ENCODE measurements at regions not wholly inside any gene's neighbourhood (a gene's known extent, or its start where the extent isn't known, plus 50 kb on each side); places are given as distances from the start of the nearest gene placed in this dataset.

DNA sequence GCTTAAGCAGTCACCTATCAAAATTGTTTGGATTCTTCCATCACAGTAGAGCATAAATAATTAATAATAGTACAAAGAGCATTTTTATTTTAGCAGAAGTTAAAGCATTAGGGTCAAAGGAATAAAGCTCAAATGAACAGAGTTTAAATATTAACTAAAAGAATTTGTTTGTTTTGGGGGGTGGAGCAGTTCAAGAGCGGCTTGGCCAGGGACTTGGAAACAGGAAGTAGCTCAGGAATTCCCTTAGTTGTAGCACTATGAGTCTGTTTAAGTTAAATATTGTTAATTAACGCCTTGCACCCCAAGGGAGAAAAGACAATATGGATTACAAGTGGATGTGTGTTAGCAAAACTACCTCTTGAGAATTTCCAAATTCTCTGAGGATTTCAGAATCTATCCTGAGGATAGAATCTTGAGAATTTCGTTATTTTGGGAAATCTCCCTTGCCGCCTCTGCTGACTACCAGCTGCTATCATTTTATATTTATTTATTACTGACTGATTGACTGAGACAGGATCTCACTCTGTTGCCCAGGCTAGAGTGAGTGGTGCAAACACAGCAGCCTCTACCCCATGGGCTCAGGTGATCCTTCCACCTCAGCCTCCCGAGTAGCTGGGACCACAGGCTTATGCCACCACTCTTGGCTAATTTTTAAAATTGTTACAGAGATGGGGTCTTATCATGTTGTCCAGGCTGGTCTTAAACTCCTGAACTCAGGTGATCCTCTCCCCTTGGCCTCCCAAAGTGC lies 96.7 kb upstream of the CHD1 start:
- no peak for DNase-seq
- H3K36me3 ChIP-seq = no peaks in the 10 kb centered on the region
- no peak overlapping the region for H3K27ac ChIP-seq
- TF ChIP-seq, protein P1, sequence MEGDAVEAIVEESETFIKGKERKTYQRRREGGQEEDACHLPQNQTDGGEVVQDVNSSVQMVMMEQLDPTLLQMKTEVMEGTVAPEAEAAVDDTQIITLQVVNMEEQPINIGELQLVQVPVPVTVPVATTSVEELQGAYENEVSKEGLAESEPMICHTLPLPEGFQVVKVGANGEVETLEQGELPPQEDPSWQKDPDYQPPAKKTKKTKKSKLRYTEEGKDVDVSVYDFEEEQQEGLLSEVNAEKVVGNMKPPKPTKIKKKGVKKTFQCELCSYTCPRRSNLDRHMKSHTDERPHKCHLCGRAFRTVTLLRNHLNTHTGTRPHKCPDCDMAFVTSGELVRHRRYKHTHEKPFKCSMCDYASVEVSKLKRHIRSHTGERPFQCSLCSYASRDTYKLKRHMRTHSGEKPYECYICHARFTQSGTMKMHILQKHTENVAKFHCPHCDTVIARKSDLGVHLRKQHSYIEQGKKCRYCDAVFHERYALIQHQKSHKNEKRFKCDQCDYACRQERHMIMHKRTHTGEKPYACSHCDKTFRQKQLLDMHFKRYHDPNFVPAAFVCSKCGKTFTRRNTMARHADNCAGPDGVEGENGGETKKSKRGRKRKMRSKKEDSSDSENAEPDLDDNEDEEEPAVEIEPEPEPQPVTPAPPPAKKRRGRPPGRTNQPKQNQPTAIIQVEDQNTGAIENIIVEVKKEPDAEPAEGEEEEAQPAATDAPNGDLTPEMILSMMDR (IDR thresholded peaks at IDR 0.05; ENCODE audit: low read depth, low read length) = no peak
- no peaks in the 10 kb centered on the region for H3K27me3 ChIP-seq (ENCODE audit: insufficient read depth, low read depth, severe bottlenecking)
- no peaks in the 10 kb centered on the region for H3K9me3 ChIP-seq (ENCODE audit: severe bottlenecking)
- no peak overlapping the region for H3K4me3 ChIP-seq (ENCODE audit: low read depth, low read length)

- DNase-seq = no peak
- no peak overlapping the region for H3K27ac ChIP-seq
- no peaks in the 10 kb centered on the region for H3K27me3 ChIP-seq (ENCODE audit: insufficient read depth, low read depth, severe bottlenecking)
- TF ChIP-seq, protein P1 (IDR thresholded peaks at IDR 0.05; ENCODE audit: low read depth, low read length) = no peak
- H3K4me3 ChIP-seq (ENCODE audit: low read depth, low read length) = no peak overlapping the region
- no peaks in the 10 kb centered on the region for H3K9me3 ChIP-seq (ENCODE audit: severe bottlenecking)
- H3K36me3 ChIP-seq = no peaks in the 10 kb centered on the region
Observed at GRCh38 chr5:99023330-99023729, 94.5 kb upstream of the CHD1 start.

DNA sequence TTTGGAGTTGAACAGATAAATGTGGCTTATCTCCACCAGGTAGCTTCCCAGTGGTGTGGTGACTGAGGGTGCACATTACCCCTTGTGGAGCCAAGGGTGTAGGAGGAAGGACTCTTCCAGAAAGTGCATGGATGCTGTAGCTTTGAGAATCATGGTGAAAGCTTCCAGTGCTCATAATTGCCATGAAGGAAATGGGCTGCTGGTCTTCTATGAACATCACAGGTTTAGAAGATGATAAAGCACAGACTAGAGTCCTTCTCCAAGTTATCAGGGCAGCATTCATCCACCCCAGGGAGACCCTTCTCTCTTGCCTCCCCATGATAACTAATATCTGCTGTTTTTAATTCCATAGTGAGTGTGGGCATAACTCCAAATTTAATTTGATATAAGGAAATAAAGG lies 93.4 kb upstream of the CHD1 start:
- TF ChIP-seq, protein P1 (IDR thresholded peaks at IDR 0.05; ENCODE audit: low read depth, low read length) = no peak
- no peak for DNase-seq
- no peaks in the 10 kb centered on the region for H3K9me3 ChIP-seq (ENCODE audit: severe bottlenecking)
- no peak overlapping the region for H3K27ac ChIP-seq
- H3K36me3 ChIP-seq = no peaks in the 10 kb centered on the region
- no peaks in the 10 kb centered on the region for H3K27me3 ChIP-seq (ENCODE audit: insufficient read depth, low read depth, severe bottlenecking)
- H3K4me3 ChIP-seq (ENCODE audit: low read depth, low read length) = no peak overlapping the region

- no peak overlapping the region for H3K27ac ChIP-seq
- H3K36me3 ChIP-seq = no peaks in the 10 kb centered on the region
- no peak overlapping the region for H3K4me3 ChIP-seq (ENCODE audit: low read depth, low read length)
- no peak for DNase-seq
- TF ChIP-seq, protein P1 (IDR thresholded peaks at IDR 0.05; ENCODE audit: low read depth, low read length) = no peak
- no peaks in the 10 kb centered on the region for H3K9me3 ChIP-seq (ENCODE audit: severe bottlenecking)
- no peaks in the 10 kb centered on the region for H3K27me3 ChIP-seq (ENCODE audit: insufficient read depth, low read depth, severe bottlenecking)
Observed at GRCh38 chr5:99020698-99021048, 91.9 kb upstream of the CHD1 start.

DNA sequence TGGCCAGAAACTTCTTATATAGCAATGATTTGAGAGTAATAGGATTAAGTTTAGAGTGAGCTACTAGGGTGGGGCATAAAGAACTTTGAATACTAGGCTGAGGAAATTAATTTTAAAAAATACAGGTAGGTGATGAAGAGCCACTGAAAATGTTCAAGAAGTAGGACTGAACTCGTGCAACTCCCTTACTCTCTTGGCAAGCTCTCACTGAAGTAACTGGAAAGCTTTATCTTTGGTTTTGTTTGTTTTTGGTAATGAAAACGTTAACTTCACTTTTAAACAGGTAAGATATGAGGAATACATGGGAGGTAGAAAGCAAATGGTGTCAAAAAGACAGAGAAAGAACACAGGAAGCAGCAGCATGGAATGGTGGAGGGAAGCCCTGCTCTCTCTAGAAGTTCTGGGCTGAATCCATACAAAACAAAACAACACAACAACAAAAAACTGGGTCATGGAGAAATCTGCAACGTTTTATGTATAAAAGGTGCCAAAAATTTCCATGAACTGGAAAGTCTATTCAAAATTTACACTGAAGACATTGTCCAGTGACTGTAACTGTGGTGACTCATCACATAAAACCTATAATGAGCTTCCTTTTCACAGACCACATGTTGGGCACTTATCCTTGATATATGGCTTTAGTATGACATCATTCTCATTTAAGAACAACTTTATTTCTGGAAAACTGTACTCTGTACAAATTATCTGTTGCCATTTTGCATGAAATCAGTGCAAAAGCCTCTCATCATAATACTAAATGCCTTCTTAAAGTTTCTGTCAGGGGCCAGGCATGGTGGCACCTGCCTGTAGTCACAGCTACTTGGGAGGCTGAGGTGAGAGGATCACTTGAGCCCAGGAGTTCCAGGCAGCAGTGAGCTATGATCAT lies 91.2 kb upstream of the CHD1 start:
- TF ChIP-seq, protein P1 (IDR thresholded peaks at IDR 0.05; ENCODE audit: low read depth, low read length) = no peak
- Histone ChIP-seq H3K9me3 (ENCODE audit: severe bottlenecking) (no peaks in the 10 kb centered on the region), H3K4me3 (ENCODE audit: low read depth, low read length) (no peak overlapping the region), H3K27me3 (ENCODE audit: insufficient read depth, low read depth, severe bottlenecking) (no peaks in the 10 kb centered on the region), H3K27ac (no peak overlapping the region), H3K36me3 (no peaks in the 10 kb centered on the region)
- no peak for DNase-seq

Data from WERI-Rb-1 (cell line).